ENCODE measurements at regions not wholly inside any gene's neighbourhood (a gene's known extent, or its start where the extent isn't known, plus 50 kb on each side); places are given as distances from the start of the nearest gene placed in this dataset.

DNA sequence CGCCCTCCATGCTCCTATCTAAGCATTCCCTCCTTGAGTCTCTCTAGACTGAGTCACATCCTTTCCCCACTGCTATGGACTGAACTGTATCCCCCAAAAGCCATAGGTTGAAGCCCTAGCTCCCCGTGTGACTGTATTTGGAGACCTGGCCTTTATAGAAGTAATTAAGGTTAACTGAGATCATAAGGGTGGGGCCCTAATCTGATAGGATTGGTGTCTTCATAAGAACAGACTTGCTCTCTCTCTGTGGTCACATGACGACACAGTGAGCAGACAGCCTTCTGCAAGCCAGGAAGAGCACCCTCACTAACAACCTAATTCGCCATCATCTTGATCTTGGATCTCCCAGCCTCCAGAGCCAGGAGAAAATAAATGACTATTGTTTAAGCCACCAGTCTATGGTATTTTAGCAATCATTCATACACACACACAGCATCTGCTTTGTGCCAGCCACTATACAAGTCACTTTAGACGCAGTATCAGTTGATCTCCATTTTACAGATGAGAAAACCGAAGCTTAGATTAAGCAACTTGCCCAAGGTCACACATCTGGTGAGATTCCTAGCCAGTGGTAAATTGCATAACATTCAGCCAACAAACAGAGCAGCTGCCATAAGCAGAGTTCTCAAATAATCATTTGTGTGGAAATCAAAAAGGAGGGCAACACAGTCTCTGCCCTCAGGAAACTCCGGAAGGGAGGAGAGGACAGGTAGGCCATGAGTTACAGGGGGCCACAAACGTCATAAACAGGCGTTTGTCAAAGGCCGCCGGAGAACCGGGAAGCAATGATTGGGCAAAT is 66.3 kb upstream of the HES1 start:
- H3K14ac ChIP-seq (ENCODE audit: low read length) = no peak overlapping the region
- no CpG with 5 or more reads among the region's 12 CpGs for WGBS (ENCODE audit: extremely low coverage, insufficient coverage, insufficient read length)

GRCh38 chr3:194070220-194070633 is 65.7 kb upstream of the HES1 start:
- H2BK12ac ChIP-seq (ENCODE audit: low read length) = peak overlapping the region; percentile 91
- peak overlapping the region; percentile 82 for H4K91ac ChIP-seq (ENCODE audit: low read depth, low read length)
- no peak overlapping the region for H4K12ac ChIP-seq (ENCODE audit: low read depth, low read length)
- H3K4me3 ChIP-seq (ENCODE audit: low read depth, low read length) = no peak overlapping the region
- peak overlapping the region; percentile 24 for H3K27ac ChIP-seq (ENCODE audit: low read depth, low read length)
- WGBS (ENCODE audit: extremely low coverage, insufficient coverage, insufficient read length) = no CpG with 5 or more reads among the region's 15 CpGs
- H3K4me1 ChIP-seq (ENCODE audit: control insufficient read depth in 1 of 2, insufficient read depth in 2 of 2, low read length in 2 of 2) = peaks cover 10 to 13% of the 10 kb centered on the region in 2 experiments
- no peaks in the 10 kb centered on the region for H3K36me3 ChIP-seq (ENCODE audit: control insufficient read depth in 1 of 2, insufficient read depth in 2 of 2, low read length in 2 of 2)
- H2AFZ ChIP-seq (ENCODE audit: insufficient read depth, low read length, poor library complexity) = no peak overlapping the region
- H3K79me2 ChIP-seq (ENCODE audit: control insufficient read depth, insufficient read depth, low read length, poor library complexity) = peaks cover 4% of the 10 kb centered on the region
- peaks cover 2% of the 10 kb centered on the region for H3K9me3 ChIP-seq (ENCODE audit: insufficient read depth, low read depth, low read length)
- peak overlapping the region; percentile 61 for H2AK5ac ChIP-seq (ENCODE audit: low read length)
- peak in 1 of 2 donors; percentile 86 for DNase-seq
- H3K27me3 ChIP-seq (ENCODE audit: insufficient read depth, low read length) = no peaks in the 10 kb centered on the region
- H3K9ac ChIP-seq (ENCODE audit: low read length) = no peak overlapping the region
- H2BK5ac ChIP-seq (ENCODE audit: low read depth, low read length, poor library complexity) = peak overlapping the region; percentile 70
- H4K8ac ChIP-seq (ENCODE audit: low read depth, low read length) = peak overlapping the region; percentile 55
- H3K14ac ChIP-seq (ENCODE audit: low read length) = no peak overlapping the region
- peak overlapping the region; percentile 73 for H3K4me2 ChIP-seq (ENCODE audit: low read length)
- H3K4ac ChIP-seq (ENCODE audit: low read depth, low read length) = no peak overlapping the region
- H3K18ac ChIP-seq (ENCODE audit: low read length) = peak overlapping the region; percentile 69
- H3K79me1 ChIP-seq (ENCODE audit: low read length) = peaks cover 13% of the 10 kb centered on the region
- peak overlapping the region; percentile 48 for H2BK120ac ChIP-seq (ENCODE audit: insufficient read depth, low read length, poor library complexity)
- H3K23ac ChIP-seq (ENCODE audit: low read length) = no peak overlapping the region

More for the DNA sequence above, 66.3 kb upstream of the HES1 start:
- no peak overlapping the region for H3K4me2 ChIP-seq (ENCODE audit: low read length)
- no peak overlapping the region for H4K8ac ChIP-seq (ENCODE audit: low read depth, low read length)
- no peaks in the 10 kb centered on the region for H3K36me3 ChIP-seq (ENCODE audit: control insufficient read depth in 1 of 2, insufficient read depth in 2 of 2, low read length in 2 of 2)
- no peak overlapping the region for H3K23ac ChIP-seq (ENCODE audit: low read length)
- no peak overlapping the region for H3K4ac ChIP-seq (ENCODE audit: low read depth, low read length)
- peak overlapping the region; percentile 62 for H2BK12ac ChIP-seq (ENCODE audit: low read length)
- no peak overlapping the region for H4K91ac ChIP-seq (ENCODE audit: low read depth, low read length)
- peaks cover 2% of the 10 kb centered on the region for H3K9me3 ChIP-seq (ENCODE audit: insufficient read depth, low read depth, low read length)
- peaks cover 10 to 13% of the 10 kb centered on the region in 2 experiments for H3K4me1 ChIP-seq (ENCODE audit: control insufficient read depth in 1 of 2, insufficient read depth in 2 of 2, low read length in 2 of 2)
- H3K79me2 ChIP-seq (ENCODE audit: control insufficient read depth, insufficient read depth, low read length, poor library complexity) = peaks cover 4% of the 10 kb centered on the region
- H3K27me3 ChIP-seq (ENCODE audit: insufficient read depth, low read length) = no peaks in the 10 kb centered on the region
- peak; percentile 36 to 81 for DNase-seq
- no peak overlapping the region for H2AK5ac ChIP-seq (ENCODE audit: low read length)
- no peak overlapping the region for H3K18ac ChIP-seq (ENCODE audit: low read length)
- H2AFZ ChIP-seq (ENCODE audit: insufficient read depth, low read length, poor library complexity) = no peak overlapping the region
- no peak overlapping the region for H2BK120ac ChIP-seq (ENCODE audit: insufficient read depth, low read length, poor library complexity)
- no peak overlapping the region for H3K4me3 ChIP-seq (ENCODE audit: low read depth, low read length)
- H3K27ac ChIP-seq (ENCODE audit: low read depth, low read length) = no peak overlapping the region
- no peak overlapping the region for H3K9ac ChIP-seq (ENCODE audit: low read length)
- H4K12ac ChIP-seq (ENCODE audit: low read depth, low read length) = no peak overlapping the region
- no peak overlapping the region for H2BK5ac ChIP-seq (ENCODE audit: low read depth, low read length, poor library complexity)
- H3K79me1 ChIP-seq (ENCODE audit: low read length) = peaks cover 13% of the 10 kb centered on the region

DNA sequence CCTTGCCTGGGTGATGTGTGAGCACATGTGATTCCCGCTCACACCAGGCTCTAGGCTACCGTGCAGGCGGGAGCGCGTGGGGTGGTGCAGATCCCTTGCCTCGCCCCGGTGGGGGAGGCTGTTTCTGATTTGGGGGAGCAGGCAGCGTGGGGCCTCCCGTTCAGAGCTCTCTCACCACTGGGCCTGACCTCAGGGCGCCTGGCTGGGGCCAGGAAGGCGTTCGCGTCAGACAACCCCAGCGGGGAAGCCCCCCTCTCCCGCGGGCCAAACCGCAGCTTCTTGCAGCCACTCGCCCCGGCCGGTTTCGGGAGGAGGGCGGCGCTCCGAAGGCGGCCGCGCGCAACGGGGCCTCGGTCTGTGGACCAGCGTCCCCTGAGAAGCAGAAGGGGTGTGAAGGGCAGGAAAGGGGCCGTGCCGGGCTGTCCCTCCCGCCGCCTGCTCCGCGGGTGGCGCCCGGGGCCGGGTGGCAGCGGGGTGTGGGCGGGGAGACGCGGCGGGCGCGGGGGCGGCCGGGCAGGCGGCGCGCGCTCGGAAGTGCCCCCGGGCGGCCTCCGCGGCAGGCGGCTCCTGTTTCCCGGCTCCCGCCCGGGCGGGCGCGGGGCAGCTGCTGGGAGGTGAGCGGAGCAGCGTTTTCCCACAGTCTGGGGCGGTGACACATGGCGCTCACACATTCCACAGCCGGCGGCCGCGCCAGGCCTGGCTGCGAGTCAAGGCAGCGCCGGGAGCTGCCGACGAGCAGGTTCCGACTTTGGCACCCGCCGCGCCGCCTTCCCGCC is 65.1 kb upstream of the HES1 start:
- Histone ChIP-seq H3K36me3 (ENCODE audit: control insufficient read depth in 1 of 2, insufficient read depth in 2 of 2, low read length in 2 of 2) (no peaks in the 10 kb centered on the region), H3K27me3 (ENCODE audit: insufficient read depth, low read length) (no peaks in the 10 kb centered on the region), H3K18ac (ENCODE audit: low read length) (peak overlapping the region; percentile 72), H4K91ac (ENCODE audit: low read depth, low read length) (peak overlapping the region; percentile 82), H3K79me1 (ENCODE audit: low read length) (peaks cover 13% of the 10 kb centered on the region), H3K4me3 (ENCODE audit: low read depth, low read length) (peak overlapping the region; percentile 61), H2AK5ac (ENCODE audit: low read length) (peak overlapping the region; percentile 61), H2AFZ (ENCODE audit: insufficient read depth, low read length, poor library complexity) (peak overlapping the region; percentile 69), H3K27ac (ENCODE audit: low read depth, low read length) (peak overlapping the region; percentile 24), H3K4ac (ENCODE audit: low read depth, low read length) (no peak overlapping the region), H4K12ac (ENCODE audit: low read depth, low read length) (no peak overlapping the region), H4K8ac (ENCODE audit: low read depth, low read length) (peak overlapping the region; percentile 55), H3K23ac (ENCODE audit: low read length) (no peak overlapping the region), H3K14ac (ENCODE audit: low read length) (peak overlapping the region; percentile 82), H3K9me3 (ENCODE audit: insufficient read depth, low read depth, low read length) (peaks cover 2% of the 10 kb centered on the region), H2BK120ac (ENCODE audit: insufficient read depth, low read length, poor library complexity) (peak overlapping the region; percentile 48), H3K9ac (ENCODE audit: low read length) (no peak overlapping the region), H2BK12ac (ENCODE audit: low read length) (peak overlapping the region; percentile 91), H2BK5ac (ENCODE audit: low read depth, low read length, poor library complexity) (peak overlapping the region; percentile 70), H3K79me2 (ENCODE audit: control insufficient read depth, insufficient read depth, low read length, poor library complexity) (peaks cover 4% of the 10 kb centered on the region), H3K4me2 (ENCODE audit: low read length) (peak overlapping the region; percentile 73), H3K4me1 (ENCODE audit: control insufficient read depth in 1 of 2, insufficient read depth in 2 of 2, low read length in 2 of 2) (peaks cover 10 to 13% of the 10 kb centered on the region in 2 experiments)
- peak; percentile 89 to 91 for DNase-seq
- no CpG with 5 or more reads among the region's 84 CpGs for WGBS (ENCODE audit: extremely low coverage, insufficient coverage, insufficient read length)

- peaks cover 10 to 13% of the 10 kb centered on the region in 2 experiments for H3K4me1 ChIP-seq (ENCODE audit: control insufficient read depth in 1 of 2, insufficient read depth in 2 of 2, low read length in 2 of 2)
- peaks cover 4% of the 10 kb centered on the region for H3K79me2 ChIP-seq (ENCODE audit: control insufficient read depth, insufficient read depth, low read length, poor library complexity)
- no peak for DNase-seq
- peak overlapping the region; percentile 34 for H4K91ac ChIP-seq (ENCODE audit: low read depth, low read length)
- peak overlapping the region; percentile 32 for H3K14ac ChIP-seq (ENCODE audit: low read length)
- no peak overlapping the region for H3K4me2 ChIP-seq (ENCODE audit: low read length)
- H3K18ac ChIP-seq (ENCODE audit: low read length) = peak overlapping the region; percentile 63
- peaks cover 2% of the 10 kb centered on the region for H3K9me3 ChIP-seq (ENCODE audit: insufficient read depth, low read depth, low read length)
- peak overlapping the region; percentile 40 for H2AK5ac ChIP-seq (ENCODE audit: low read length)
- no CpG with 5 or more reads among the region's 9 CpGs for WGBS (ENCODE audit: extremely low coverage, insufficient coverage, insufficient read length)
- H4K12ac ChIP-seq (ENCODE audit: low read depth, low read length) = no peak overlapping the region
- no peak overlapping the region for H3K4ac ChIP-seq (ENCODE audit: low read depth, low read length)
- H2AFZ ChIP-seq (ENCODE audit: insufficient read depth, low read length, poor library complexity) = no peak overlapping the region
- no peak overlapping the region for H2BK120ac ChIP-seq (ENCODE audit: insufficient read depth, low read length, poor library complexity)
- no peak overlapping the region for H3K23ac ChIP-seq (ENCODE audit: low read length)
- no peaks in the 10 kb centered on the region for H3K36me3 ChIP-seq (ENCODE audit: control insufficient read depth in 1 of 2, insufficient read depth in 2 of 2, low read length in 2 of 2)
- no peak overlapping the region for H2BK5ac ChIP-seq (ENCODE audit: low read depth, low read length, poor library complexity)
- no peak overlapping the region for H4K8ac ChIP-seq (ENCODE audit: low read depth, low read length)
- no peak overlapping the region for H3K4me3 ChIP-seq (ENCODE audit: low read depth, low read length)
- H3K27me3 ChIP-seq (ENCODE audit: insufficient read depth, low read length) = no peaks in the 10 kb centered on the region
- H3K79me1 ChIP-seq (ENCODE audit: low read length) = peaks cover 13% of the 10 kb centered on the region
- peak overlapping the region; percentile 77 for H2BK12ac ChIP-seq (ENCODE audit: low read length)
- no peak overlapping the region for H3K9ac ChIP-seq (ENCODE audit: low read length)
- no peak overlapping the region for H3K27ac ChIP-seq (ENCODE audit: low read depth, low read length)
These were observed 63.9 kb upstream of the HES1 start for GRCh38 chr3:194072097-194072428.
